Psoas muscle (tissue), 7 donors: ENCODE measurements at regions not wholly inside any gene's neighbourhood (a gene's known extent, or its start where the extent isn't known, plus 50 kb on each side); places are given as distances from the start of the nearest gene placed in this dataset.

Experiments
- ATAC-seq, 4 donors: fragments of 200-7000 bp; cut with Tn5 transposase; one replicate each; pipeline ENCODE4 v1.9.1; 2020; ENCODE audit warnings: moderate library complexity in 3 of 4, mild to moderate bottlenecking in 2 of 4
- DNase-seq, 2 donors: peaks; one replicate each; pipeline ENCODE4 v3.0.0-alpha.2; 2020
- H3K27ac ChIP-seq: fragments of 200-600 bp; one replicate; pipeline ENCODE4 v1.8.0; 2022
- H3K27me3 ChIP-seq, 3 donors: fragments of 200-600 bp in 1 of 3; one replicate each; pipeline versions ENCODE4 v1.6.1 to v1.8.0; 2013 to 2022; ENCODE audit warnings: low read length in 2 of 3, mild to moderate bottlenecking in 2 of 3, moderate library complexity in 1 of 3; ENCODE audit not compliant: insufficient read depth in 3 of 3
- H3K36me3 ChIP-seq, 2 donors: fragments of 200-600 bp in 1 of 2; one replicate each; pipeline versions ENCODE4 v1.6.1 to v1.8.0; 2013 to 2022; ENCODE audit warnings: low read depth in 1 of 2, mild to moderate bottlenecking in 1 of 2, moderate library complexity in 1 of 2; ENCODE audit not compliant: insufficient read depth in 1 of 2
- H3K4me1 ChIP-seq: fragments of 200-600 bp; one replicate; pipeline ENCODE4 v1.8.0; 2022
- H3K4me3 ChIP-seq: fragments of 200-600 bp; one replicate; pipeline ENCODE4 v1.8.0; 2022; ENCODE audit warnings: mild to moderate bottlenecking
- H3K9me3 ChIP-seq: fragments of 200-600 bp; one replicate; pipeline ENCODE4 v1.8.0; 2022
- CTCF ChIP-seq: fragments of 200-600 bp; IDR thresholded peaks from one replicate; pipeline ENCODE4 v1.8.0; 2022; ENCODE audit warnings: antibody characterized with exemption
- WGBS, 3 donors: extraction: QIAGEN DNeasy Blood & Tissue Kit; methylation state at CpG; one replicate each; pipeline versions ENCODE4 v1.1.6 to v1.1.7; 2013; 5-methylcytosine and 5-hydroxymethylcytosine counted together
- intact Hi-C, 2 donors: fragments of 100-400 bp; cut with DNase I; formaldehyde crosslinking; loops; one replicate each; pipeline versions ENCODE4 v1.11.0 to v1.14.2; 2022
- donor health status: healthy with polysubstance abuse.
- donor health status: DM: no; HTN: no; CAD: no; lungs with moderate emphysema.
- donor health status: Bipolar disorder and iron deficiency.
- donor health status: healthy.
- donor health status: DM: yes; HTN: yes; CAD: no.
- donor health status: DM: no; HTN: no; CAD: no.
- donor health status: DM: yes; HTN: yes; CAD: no.

- TF ChIP-seq CTCF: no peak
- 83 to 89% (median 83%) methylated on average over 5 of the region's 5 CpGs for WGBS, 3 donors
- Histone ChIP-seq H3K4me1 (no peaks in the 10 kb centered on the region), H3K9me3 (no peaks in the 10 kb centered on the region), H3K27ac (no peak overlapping the region), H3K27me3 (no peaks in the 10 kb centered on the region), H3K36me3 (no peaks in the 10 kb centered on the region), H3K4me3 (no peak overlapping the region)
- intact Hi-C loops: no loop called here
- DNase-seq: no peak
- ATAC-seq: no peak
These were observed 552.5 kb upstream of the MBL2 start for GRCh38 chr10:53325066-53325465.

GRCh38 chr10:53315709-53316108 is 543.1 kb upstream of the MBL2 start:
- intact Hi-C loops: no loop called here
- H3K27me3 ChIP-seq: no peaks in the 10 kb centered on the region
- ATAC-seq: no peak
- H3K4me3 ChIP-seq: no peak overlapping the region
- no peak for DNase-seq
- H3K9me3 ChIP-seq: no peaks in the 10 kb centered on the region
- H3K4me1 ChIP-seq: no peaks in the 10 kb centered on the region
- no peak for TF ChIP-seq CTCF
- H3K36me3 ChIP-seq: no peaks in the 10 kb centered on the region
- no peak overlapping the region for H3K27ac ChIP-seq

GRCh38 chr10:53314876-53315275 is 542.3 kb upstream of the MBL2 start:
- no peak for DNase-seq
- TF ChIP-seq CTCF: no peak
- Histone ChIP-seq H3K9me3 (no peaks in the 10 kb centered on the region), H3K27ac (no peak overlapping the region), H3K4me1 (no peaks in the 10 kb centered on the region), H3K4me3 (no peak overlapping the region), H3K27me3 (no peaks in the 10 kb centered on the region), H3K36me3 (no peaks in the 10 kb centered on the region)
- 25 to 36% (median 28%) methylated on average over 1 of the region's 1 CpG for WGBS, 3 donors
- intact Hi-C loops: no loop called here
- ATAC-seq: no peak

GRCh38 chr10:53298443-53298842 is 525.9 kb upstream of the MBL2 start:
- Histone ChIP-seq H3K4me1 (no peaks in the 10 kb centered on the region), H3K27me3 (no peaks in the 10 kb centered on the region), H3K9me3 (no peaks in the 10 kb centered on the region), H3K27ac (no peak overlapping the region), H3K4me3 (no peak overlapping the region), H3K36me3 (no peaks in the 10 kb centered on the region)
- WGBS, 3 donors: 80 to 85% (median 83%) methylated on average over 3 of the region's 3 CpGs
- no peak for TF ChIP-seq CTCF
- ATAC-seq (no peak), DNase-seq (no peak)
- intact Hi-C loops: no loop called here

- no peak for TF ChIP-seq CTCF
- Histone ChIP-seq H3K27ac (no peak overlapping the region), H3K27me3 (no peaks in the 10 kb centered on the region), H3K4me1 (no peaks in the 10 kb centered on the region), H3K9me3 (no peaks in the 10 kb centered on the region), H3K4me3 (no peak overlapping the region), H3K36me3 (no peaks in the 10 kb centered on the region)
- no peak for ATAC-seq
- intact Hi-C loops: no loop called here
- WGBS, 3 donors: 79 to 80% (median 79%) methylated on average over 4 of the region's 4 CpGs
- no peak for DNase-seq
These were observed 512.1 kb upstream of the MBL2 start for GRCh38 chr10:53284615-53285182.
